ENCODE measurements at regions not wholly inside any gene's neighbourhood (a gene's known extent, or its start where the extent isn't known, plus 50 kb on each side); places are given as distances from the start of the nearest gene placed in this dataset.

GRCh38 chr2:142672698-142673097 lies 204.8 kb upstream of the KYNU start:
- TF ChIP-seq CTCF (IDR thresholded peaks at IDR 0.05 in 8 of 11, conservative IDR thresholded peaks at IDR 0.05 in 3 of 11) (no peak), POLR2A (IDR thresholded peaks at IDR 0.05) (no peak), POLR2AphosphoS5 (IDR thresholded peaks at IDR 0.05) (no peak)
